NCI-H1048 (cell line): ENCODE measurements at regions not wholly inside any gene's neighbourhood (a gene's known extent, or its start where the extent isn't known, plus 50 kb on each side); places are given as distances from the start of the nearest gene placed in this dataset.
A peak's percentile ranks its signal among the peaks of the same experiment; 100 is the strongest.
"Not testable (repeated sequence)": the region's sequence is repeated elsewhere in the genome, so short reads cannot be mapped to it uniquely, and the experiment has no call there.

Source experiments
- DNase-seq: peaks from one replicate; lab custom pipeline; 2025; lab: John Stamatoyannopoulos, UW

- no peak for DNase-seq
Observed at GRCh38 chr3:191869738-191870415, 408.9 kb downstream of the PYDC2 start.

- no peak for DNase-seq
Observed at GRCh38 chr3:191873736-191874135, 412.8 kb downstream of the PYDC2 start.

- no peak for DNase-seq
Observed at GRCh38 chr3:191882289-191882688, 421.3 kb downstream of the PYDC2 start.

GRCh38 chr3:191884132-191884531 lies 423.2 kb downstream of the PYDC2 start:
- no peak for DNase-seq

GRCh38 chr3:191889106-191889505 lies 428.1 kb downstream of the PYDC2 start:
- DNase-seq, result no peak

GRCh38 chr3:191889756-191890155 lies 428.8 kb downstream of the PYDC2 start:
- DNase-seq, result no peak

GRCh38 chr3:191894406-191894805 lies 433.4 kb downstream of the PYDC2 start:
- DNase-seq, result no peak

- DNase-seq, result no peak
Observed at GRCh38 chr3:191901741-191902140, 440.8 kb downstream of the PYDC2 start.

GRCh38 chr3:191912616-191913204 lies 451.7 kb downstream of the PYDC2 start:
- no peak for DNase-seq

GRCh38 chr3:191915712-191916111 lies 454.7 kb downstream of the PYDC2 start:
- peak; percentile 12 for DNase-seq

- DNase-seq, result no peak
Observed at GRCh38 chr3:191919491-191920026, 458.6 kb downstream of the PYDC2 start.

- DNase-seq, result no peak
Observed at GRCh38 chr3:191922570-191922969, 461.6 kb downstream of the PYDC2 start.

GRCh38 chr3:191927183-191927817 lies 466.3 kb downstream of the PYDC2 start:
- not testable (repeated sequence) for DNase-seq

- DNase-seq, result not testable (repeated sequence)
Observed at GRCh38 chr3:191927998-191928397, 467.0 kb downstream of the PYDC2 start.

GRCh38 chr3:191944835-191945234 lies 483.9 kb downstream of the PYDC2 start:
- DNase-seq, result no peak

GRCh38 chr3:191952186-191952585 lies 491.2 kb downstream of the PYDC2 start:
- no peak for DNase-seq

- no peak for DNase-seq
Observed at GRCh38 chr3:191952609-191953008, 491.6 kb downstream of the PYDC2 start.

GRCh38 chr3:191958980-191959671 lies 498.2 kb downstream of the PYDC2 start:
- no peak for DNase-seq

- no peak for DNase-seq
Observed at GRCh38 chr3:191959876-191960413, 499.0 kb downstream of the PYDC2 start.

- DNase-seq, result no peak
Observed at GRCh38 chr3:191961022-191961421, 500.1 kb downstream of the PYDC2 start.

- DNase-seq, result no peak
Observed at GRCh38 chr3:191961529-191961928, 500.6 kb downstream of the PYDC2 start.

GRCh38 chr3:191962324-191962723 lies 501.4 kb downstream of the PYDC2 start:
- no peak for DNase-seq
